HG03565 (cell line): ENCODE measurements at regions not wholly inside any gene's neighbourhood (a gene's known extent, or its start where the extent isn't known, plus 50 kb on each side); places are given as distances from the start of the nearest gene placed in this dataset.
"Not testable (repeated sequence)": the region's sequence is repeated elsewhere in the genome, so short reads cannot be mapped to it uniquely, and the experiment has no call there.

Experiments
- ATAC-seq: cut with Tn5 transposase; IDR thresholded peaks from one replicate; pipeline ENCODE4 v1.9.1; 2021; ENCODE audit warnings: mild to moderate bottlenecking, moderate library complexity; ENCODE audit not compliant: unreplicated experiment

- ATAC-seq = no peak
Observed at GRCh38 chr11:96681019-96681716, 291.4 kb downstream of the JRKL start.

- no peak for ATAC-seq
Observed at GRCh38 chr11:96694338-96694737, 304.5 kb downstream of the JRKL start.

GRCh38 chr11:96696731-96697130 lies 306.9 kb downstream of the JRKL start:
- ATAC-seq = no peak

- ATAC-seq = no peak
Observed at GRCh38 chr11:96697466-96697865, 307.7 kb downstream of the JRKL start.

- no peak for ATAC-seq
Observed at GRCh38 chr11:96704847-96705246, 315.0 kb downstream of the JRKL start.

- ATAC-seq = no peak
Observed at GRCh38 chr11:96706761-96707160, 316.9 kb downstream of the JRKL start.

GRCh38 chr11:96707273-96707672 lies 317.5 kb downstream of the JRKL start:
- ATAC-seq = no peak

GRCh38 chr11:96708219-96708878 lies 318.5 kb downstream of the JRKL start:
- ATAC-seq = no peak

GRCh38 chr11:96713301-96713700 lies 323.5 kb downstream of the JRKL start:
- ATAC-seq = no peak

GRCh38 chr11:96714689-96715088 lies 324.9 kb downstream of the JRKL start:
- ATAC-seq = no peak

GRCh38 chr11:96715208-96715607 lies 325.4 kb downstream of the JRKL start:
- ATAC-seq = no peak

GRCh38 chr11:96736601-96737000 lies 346.8 kb downstream of the JRKL start:
- ATAC-seq = no peak

- no peak for ATAC-seq
Observed at GRCh38 chr11:96738311-96738710, 348.5 kb downstream of the JRKL start.

- no peak for ATAC-seq
Observed at GRCh38 chr11:96741068-96741467, 351.3 kb downstream of the JRKL start.

GRCh38 chr11:96744697-96745096 lies 354.9 kb downstream of the JRKL start:
- ATAC-seq = no peak

GRCh38 chr11:96748639-96749370 lies 359.0 kb downstream of the JRKL start:
- no peak for ATAC-seq

GRCh38 chr11:96751807-96752206 lies 362.0 kb downstream of the JRKL start:
- not testable (repeated sequence) for ATAC-seq

GRCh38 chr11:96752221-96752620 lies 362.4 kb downstream of the JRKL start:
- no peak for ATAC-seq

- ATAC-seq = no peak
Observed at GRCh38 chr11:96753997-96754396, 364.2 kb downstream of the JRKL start.

- no peak for ATAC-seq
Observed at GRCh38 chr11:96755209-96755608, 365.4 kb downstream of the JRKL start.

GRCh38 chr11:96755752-96756151 lies 365.9 kb downstream of the JRKL start:
- ATAC-seq = no peak

- no peak for ATAC-seq
Observed at GRCh38 chr11:96758957-96759356, 369.1 kb downstream of the JRKL start.
